SIG-M5 treated with dmso at 0.1 percent for 504 hours (cell line): ENCODE measurements at regions not wholly inside any gene's neighbourhood (a gene's known extent, or its start where the extent isn't known, plus 50 kb on each side); places are given as distances from the start of the nearest gene placed in this dataset.
A peak's percentile ranks its signal among the peaks of the same experiment; 100 is the strongest.

Experiments used
- DNase-seq: peaks from one replicate; lab custom pipeline; 2025; ENCODE audit not compliant: unreplicated experiment; lab: John Stamatoyannopoulos, UW

GRCh38 chr14:71526388-71526787 lies 405.8 kb upstream of the RGS6 start:
- DNase-seq: no peak

GRCh38 chr14:71527838-71528237 lies 404.4 kb upstream of the RGS6 start:
- no peak for DNase-seq

- no peak for DNase-seq
Observed at GRCh38 chr14:71529848-71530247, 402.4 kb upstream of the RGS6 start.

GRCh38 chr14:71532344-71532743 lies 399.9 kb upstream of the RGS6 start:
- no peak for DNase-seq

- no peak for DNase-seq
Observed at GRCh38 chr14:71532790-71533189, 399.4 kb upstream of the RGS6 start.

- DNase-seq: no peak
Observed at GRCh38 chr14:71533390-71533789, 398.8 kb upstream of the RGS6 start.

GRCh38 chr14:71533800-71534199 lies 398.4 kb upstream of the RGS6 start:
- no peak for DNase-seq

GRCh38 chr14:71534506-71534905 lies 397.7 kb upstream of the RGS6 start:
- no peak for DNase-seq

GRCh38 chr14:71536015-71536740 lies 396.1 kb upstream of the RGS6 start:
- no peak for DNase-seq

- no peak for DNase-seq
Observed at GRCh38 chr14:71536927-71537772, 395.1 kb upstream of the RGS6 start.

GRCh38 chr14:71538288-71538687 lies 393.9 kb upstream of the RGS6 start:
- no peak for DNase-seq

- no peak for DNase-seq
Observed at GRCh38 chr14:71538938-71539649, 393.1 kb upstream of the RGS6 start.

- DNase-seq: no peak
Observed at GRCh38 chr14:71539650-71540285, 392.5 kb upstream of the RGS6 start.

GRCh38 chr14:71541271-71541670 lies 391.0 kb upstream of the RGS6 start:
- DNase-seq: no peak

- peak; percentile 15 for DNase-seq
Observed at GRCh38 chr14:71541973-71542690, 390.1 kb upstream of the RGS6 start.

GRCh38 chr14:71549421-71550050 lies 382.7 kb upstream of the RGS6 start:
- no peak for DNase-seq

- DNase-seq: no peak
Observed at GRCh38 chr14:71550367-71550766, 381.9 kb upstream of the RGS6 start.

GRCh38 chr14:71551291-71551950 lies 380.8 kb upstream of the RGS6 start:
- DNase-seq: no peak

GRCh38 chr14:71552809-71553208 lies 379.4 kb upstream of the RGS6 start:
- no peak for DNase-seq

- DNase-seq: no peak
Observed at GRCh38 chr14:71553779-71554178, 378.4 kb upstream of the RGS6 start.
